HG03520 (cell line): ENCODE measurements at regions not wholly inside any gene's neighbourhood (a gene's known extent, or its start where the extent isn't known, plus 50 kb on each side); places are given as distances from the start of the nearest gene placed in this dataset.

Source experiments
- ATAC-seq: cut with Tn5 transposase; IDR thresholded peaks from one replicate; pipeline ENCODE4 v1.9.1; 2021; ENCODE audit warnings: mild to moderate bottlenecking, moderate library complexity; ENCODE audit not compliant: unreplicated experiment

- no peak for ATAC-seq
These were observed 294.3 kb downstream of the TLE1 start for GRCh38 chr9:81394881-81395675.

- no peak for ATAC-seq
These were observed 295.1 kb downstream of the TLE1 start for GRCh38 chr9:81393985-81394811.

- ATAC-seq: no peak
These were observed 297.9 kb downstream of the TLE1 start for GRCh38 chr9:81391457-81391825.

GRCh38 chr9:81390792-81391456, 298.4 kb downstream of the TLE1 start:
- no peak for ATAC-seq

- ATAC-seq: no peak
These were observed 299.8 kb downstream of the TLE1 start for GRCh38 chr9:81389569-81389993.

GRCh38 chr9:81388831-81389230, 300.5 kb downstream of the TLE1 start:
- ATAC-seq: no peak

- no peak for ATAC-seq
These were observed 301.8 kb downstream of the TLE1 start for GRCh38 chr9:81387360-81388106.

GRCh38 chr9:81384911-81385310, 304.4 kb downstream of the TLE1 start:
- no peak for ATAC-seq

- ATAC-seq: no peak
These were observed 307.1 kb downstream of the TLE1 start for GRCh38 chr9:81382281-81382680.

- no peak for ATAC-seq
These were observed 307.7 kb downstream of the TLE1 start for GRCh38 chr9:81381694-81382093.

- no peak for ATAC-seq
These were observed 308.6 kb downstream of the TLE1 start for GRCh38 chr9:81380504-81381359.

GRCh38 chr9:81379655-81380054, 309.7 kb downstream of the TLE1 start:
- no peak for ATAC-seq

- no peak for ATAC-seq
These were observed 311.4 kb downstream of the TLE1 start for GRCh38 chr9:81377921-81378320.

- no peak for ATAC-seq
These were observed 312.0 kb downstream of the TLE1 start for GRCh38 chr9:81377320-81377719.

- no peak for ATAC-seq
These were observed 313.9 kb downstream of the TLE1 start for GRCh38 chr9:81375187-81376100.

GRCh38 chr9:81374459-81375186, 314.7 kb downstream of the TLE1 start:
- ATAC-seq: no peak

GRCh38 chr9:81373294-81373693, 316.1 kb downstream of the TLE1 start:
- no peak for ATAC-seq

GRCh38 chr9:81372628-81373191, 316.6 kb downstream of the TLE1 start:
- ATAC-seq: no peak
